ENCODE measurements at regions not wholly inside any gene's neighbourhood (a gene's known extent, or its start where the extent isn't known, plus 50 kb on each side); places are given as distances from the start of the nearest gene placed in this dataset.
A peak's percentile ranks its signal among the peaks of the same experiment; 100 is the strongest.

GRCh38 chr2:240357641-240358012 is 77.8 kb upstream of the GPC1 start:
- peaks cover 9% of the 10 kb centered on the region for H3K36me3 Mint-ChIP-seq (ENCODE audit: low read depth)
- TF ChIP-seq CTCF (IDR thresholded peaks at IDR 0.05; ENCODE audit: unreplicated experiment in 3 of 3): no peak

GRCh38 chr2:240358080-240358479 is 77.4 kb upstream of the GPC1 start:
- H3K4me3 Mint-ChIP-seq: no peak overlapping the region
- peaks cover 17% of the 10 kb centered on the region for H3K4me1 Mint-ChIP-seq
- peaks cover 9% of the 10 kb centered on the region for H3K36me3 Mint-ChIP-seq (ENCODE audit: low read depth)
- no peak overlapping the region for H3K27ac Mint-ChIP-seq
- no peak for TF ChIP-seq CTCF (IDR thresholded peaks at IDR 0.05; ENCODE audit: unreplicated experiment in 3 of 3)
- H3K27me3 Mint-ChIP-seq (ENCODE audit: low read depth): peaks cover 13% of the 10 kb centered on the region
- peaks cover 22% of the 10 kb centered on the region for H3K9me3 Mint-ChIP-seq

More at GRCh38 chr2:240357641-240358012, 77.8 kb upstream of the GPC1 start:
- no peak overlapping the region for H3K27ac Mint-ChIP-seq
- no peak overlapping the region for H3K4me3 Mint-ChIP-seq
- H3K27me3 Mint-ChIP-seq (ENCODE audit: low read depth): peaks cover 14% of the 10 kb centered on the region
- H3K9me3 Mint-ChIP-seq: peaks cover 22% of the 10 kb centered on the region
- peaks cover 17% of the 10 kb centered on the region for H3K4me1 Mint-ChIP-seq

- peaks cover 9% of the 10 kb centered on the region for H3K36me3 Mint-ChIP-seq (ENCODE audit: low read depth)
- peaks cover 22% of the 10 kb centered on the region for H3K9me3 Mint-ChIP-seq
- H3K27me3 Mint-ChIP-seq (ENCODE audit: low read depth): peaks cover 13% of the 10 kb centered on the region
- no peak overlapping the region for H3K27ac Mint-ChIP-seq
- H3K4me3 Mint-ChIP-seq: no peak overlapping the region
- peaks cover 23% of the 10 kb centered on the region for H3K4me1 Mint-ChIP-seq
- no peak for TF ChIP-seq CTCF (IDR thresholded peaks at IDR 0.05; ENCODE audit: unreplicated experiment in 3 of 3)
Measured at GRCh38 chr2:240358821-240359397, 76.6 kb upstream of the GPC1 start.

- no peak for TF ChIP-seq CTCF (IDR thresholded peaks at IDR 0.05; ENCODE audit: unreplicated experiment in 3 of 3)
- no peak overlapping the region for H3K4me3 Mint-ChIP-seq
- peaks cover 22% of the 10 kb centered on the region for H3K9me3 Mint-ChIP-seq
- peaks cover 28% of the 10 kb centered on the region for H3K4me1 Mint-ChIP-seq
- H3K36me3 Mint-ChIP-seq (ENCODE audit: low read depth): peaks cover 9% of the 10 kb centered on the region
- H3K27ac Mint-ChIP-seq: no peak overlapping the region
- H3K27me3 Mint-ChIP-seq (ENCODE audit: low read depth): peaks cover 14% of the 10 kb centered on the region
Measured at GRCh38 chr2:240359695-240360094, 75.8 kb upstream of the GPC1 start.

- H3K36me3 Mint-ChIP-seq (ENCODE audit: low read depth): peaks cover 9% of the 10 kb centered on the region
- peak overlapping the region in 2 of 3 experiments; percentile 3 to 47 for H3K27ac Mint-ChIP-seq
- peaks cover 14% of the 10 kb centered on the region for H3K27me3 Mint-ChIP-seq (ENCODE audit: low read depth)
- H3K9me3 Mint-ChIP-seq: peaks cover 22% of the 10 kb centered on the region
- TF ChIP-seq CTCF (IDR thresholded peaks at IDR 0.05; ENCODE audit: unreplicated experiment in 3 of 3): no peak
- peaks cover 33% of the 10 kb centered on the region for H3K4me1 Mint-ChIP-seq
- H3K4me3 Mint-ChIP-seq: no peak overlapping the region
Measured at GRCh38 chr2:240360645-240361475, 74.6 kb upstream of the GPC1 start.
